Gastrocnemius medialis (tissue), 4 donors: ENCODE measurements at regions not wholly inside any gene's neighbourhood (a gene's known extent, or its start where the extent isn't known, plus 50 kb on each side); places are given as distances from the start of the nearest gene placed in this dataset.

ENCODE experiments used
- POLR2A ChIP-seq, 2 donors: fragments of 450-650 bp; IDR thresholded peaks; one replicate each; pipeline ENCODE4 v1.6.1; 2017; ENCODE audit warnings: antibody characterized with exemption in 2 of 2, mild to moderate bottlenecking in 2 of 2, moderate library complexity in 2 of 2
- TF ChIP-seq, protein P1 (sequence below), 5 experiments: fragments of 450-650 bp in 3 of 5; fragments of 200-600 bp in 2 of 5; sonication (generic) in 2 of 5; IDR thresholded peaks in 4 of 5; conservative IDR thresholded peaks in 1 of 5; 1 replicate in 4 of 5; 2 replicates in 1 of 5; pipeline ENCODE4 v1.5.1; 2016 to 2019; ENCODE audit warnings: antibody characterized with exemption in 5 of 5, mild to moderate bottlenecking in 3 of 5, moderate library complexity in 3 of 5

- TF ChIP-seq, protein P1, sequence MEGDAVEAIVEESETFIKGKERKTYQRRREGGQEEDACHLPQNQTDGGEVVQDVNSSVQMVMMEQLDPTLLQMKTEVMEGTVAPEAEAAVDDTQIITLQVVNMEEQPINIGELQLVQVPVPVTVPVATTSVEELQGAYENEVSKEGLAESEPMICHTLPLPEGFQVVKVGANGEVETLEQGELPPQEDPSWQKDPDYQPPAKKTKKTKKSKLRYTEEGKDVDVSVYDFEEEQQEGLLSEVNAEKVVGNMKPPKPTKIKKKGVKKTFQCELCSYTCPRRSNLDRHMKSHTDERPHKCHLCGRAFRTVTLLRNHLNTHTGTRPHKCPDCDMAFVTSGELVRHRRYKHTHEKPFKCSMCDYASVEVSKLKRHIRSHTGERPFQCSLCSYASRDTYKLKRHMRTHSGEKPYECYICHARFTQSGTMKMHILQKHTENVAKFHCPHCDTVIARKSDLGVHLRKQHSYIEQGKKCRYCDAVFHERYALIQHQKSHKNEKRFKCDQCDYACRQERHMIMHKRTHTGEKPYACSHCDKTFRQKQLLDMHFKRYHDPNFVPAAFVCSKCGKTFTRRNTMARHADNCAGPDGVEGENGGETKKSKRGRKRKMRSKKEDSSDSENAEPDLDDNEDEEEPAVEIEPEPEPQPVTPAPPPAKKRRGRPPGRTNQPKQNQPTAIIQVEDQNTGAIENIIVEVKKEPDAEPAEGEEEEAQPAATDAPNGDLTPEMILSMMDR (IDR thresholded peaks at IDR 0.05 in 4 of 5, conservative IDR thresholded peaks at IDR 0.05 in 1 of 5), result no peak
- TF ChIP-seq POLR2A (IDR thresholded peaks at IDR 0.05), result no peak
Measured at GRCh38 chr12:93116632-93117031, 187.5 kb upstream of the EEA1 start.
